GM21825 (cell line): ENCODE measurements at regions not wholly inside any gene's neighbourhood (a gene's known extent, or its start where the extent isn't known, plus 50 kb on each side); places are given as distances from the start of the nearest gene placed in this dataset.

Experiments used
- ATAC-seq: cut with Tn5 transposase; IDR thresholded peaks from one replicate; pipeline ENCODE4 v1.9.1; 2021; ENCODE audit warnings: mild to moderate bottlenecking, moderate library complexity; ENCODE audit not compliant: unreplicated experiment

DNA sequence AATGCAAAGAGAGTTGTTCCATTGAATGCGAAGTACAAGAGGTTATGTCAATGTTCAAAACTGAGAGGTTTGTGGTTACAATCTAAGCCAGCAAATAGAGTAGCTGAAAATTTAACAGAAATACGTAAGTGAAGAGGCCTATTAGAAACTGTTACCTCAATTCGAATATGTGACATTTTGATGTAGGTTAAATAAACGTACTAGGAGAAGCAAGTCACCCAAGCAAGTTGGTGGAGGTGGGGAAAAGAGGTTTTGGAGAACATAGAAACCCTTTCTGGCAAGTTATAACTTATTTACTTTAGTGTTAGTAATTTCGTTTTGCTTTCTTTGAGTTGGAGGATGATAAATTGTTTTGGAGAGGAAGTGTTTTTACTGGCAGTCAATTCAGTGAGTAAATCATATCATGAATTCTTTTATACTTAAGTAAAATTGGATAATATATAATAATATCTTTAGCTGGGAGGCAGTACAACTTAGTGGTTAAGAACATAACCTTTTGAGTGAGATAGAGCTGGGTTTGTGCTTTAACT, 91.2 kb upstream of the NAALADL2 start:
- ATAC-seq = no peak

DNA sequence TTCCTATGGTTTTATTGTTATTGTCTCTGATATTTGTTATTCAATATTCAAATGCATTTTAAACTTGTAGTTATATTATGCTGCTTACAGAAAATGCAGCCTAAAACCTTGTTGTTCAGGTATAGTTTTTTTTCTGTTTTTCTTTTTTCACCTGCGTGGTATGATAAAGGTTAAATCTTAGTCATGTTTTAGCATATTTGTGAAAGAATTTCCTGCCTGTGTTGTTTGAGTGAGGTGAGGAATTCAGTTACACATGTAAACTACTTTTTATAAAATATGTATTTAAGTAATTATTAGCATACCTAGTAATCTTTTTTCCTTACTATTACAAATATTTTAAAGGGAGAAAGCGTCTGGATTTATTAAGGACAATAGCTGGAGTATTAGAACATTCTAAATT, 90.0 kb upstream of the NAALADL2 start:
- ATAC-seq = no peak

DNA sequence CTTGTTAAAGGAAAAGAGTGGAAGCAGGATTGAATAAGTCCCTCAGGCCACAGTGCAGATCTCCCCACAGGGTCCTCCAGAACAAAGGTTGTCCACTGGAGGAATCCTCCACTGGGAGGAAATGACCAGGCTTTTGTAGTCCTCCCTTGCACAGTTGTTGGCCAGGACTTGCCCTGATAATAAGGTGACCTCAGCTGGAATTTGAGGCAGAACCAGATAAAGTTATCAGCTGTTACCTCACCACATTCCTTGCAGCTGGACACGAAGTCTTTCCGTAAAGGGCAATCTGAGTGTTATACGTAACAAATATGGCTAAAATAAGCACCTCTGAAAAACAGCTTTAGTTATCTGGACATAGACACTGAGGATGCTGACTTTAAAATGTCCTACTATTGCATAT, 83.5 kb upstream of the NAALADL2 start:
- no peak for ATAC-seq

DNA sequence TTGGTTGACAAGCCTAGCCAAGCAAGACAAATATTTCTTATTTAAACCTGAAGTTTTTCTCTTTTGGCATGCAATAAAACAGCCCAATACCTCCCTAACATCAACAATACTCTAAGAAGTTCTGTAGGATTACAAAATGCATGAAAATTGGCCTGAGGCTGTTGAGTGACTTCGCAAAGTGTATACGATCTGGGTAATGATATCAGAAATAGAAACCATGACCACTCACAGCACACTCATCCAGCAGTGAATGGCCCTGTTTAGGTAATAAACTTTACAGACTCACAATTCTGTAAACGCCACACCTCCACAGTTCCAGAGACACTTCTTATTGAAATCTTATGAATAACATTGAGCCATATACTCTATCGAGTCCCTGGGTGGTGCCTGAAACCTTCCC, 83.0 kb upstream of the NAALADL2 start:
- ATAC-seq = no peak

DNA sequence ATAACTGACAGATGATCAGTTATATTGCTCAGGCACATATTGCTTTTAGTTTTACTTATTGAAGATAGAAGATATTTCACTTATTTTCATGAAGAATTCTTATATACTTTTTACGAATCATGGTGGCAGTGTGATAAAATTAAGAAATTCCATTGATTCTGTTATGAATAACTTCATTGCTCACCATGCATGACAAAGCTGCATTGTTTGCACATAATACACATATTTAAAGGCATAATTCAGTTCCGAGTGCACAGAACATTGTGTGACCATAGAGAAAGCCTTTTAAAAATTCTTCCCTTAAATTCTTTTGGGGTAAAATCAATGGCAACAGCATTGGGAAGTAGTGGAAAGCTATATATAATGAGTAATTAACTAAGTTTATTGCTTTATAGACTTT, 82.5 kb upstream of the NAALADL2 start:
- ATAC-seq = no peak

DNA sequence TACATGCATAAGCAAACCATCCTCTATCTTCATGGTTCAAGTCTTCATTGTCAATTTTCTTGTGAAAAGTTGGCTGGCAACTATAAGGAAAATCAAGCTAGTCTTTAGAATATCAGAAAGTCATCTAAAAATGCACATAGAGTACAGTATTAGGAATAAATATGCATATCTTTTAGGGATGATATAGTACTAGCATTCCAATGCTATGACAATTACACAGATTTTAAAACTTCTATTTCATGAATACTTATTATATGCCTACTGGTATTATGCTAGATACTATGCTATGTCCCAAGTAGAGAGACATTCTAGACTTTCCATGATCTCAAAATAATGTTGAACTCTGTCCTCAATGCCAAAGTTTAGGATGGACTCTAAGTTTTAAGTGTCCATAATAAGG, 81.3 kb upstream of the NAALADL2 start:
- ATAC-seq = no peak

DNA sequence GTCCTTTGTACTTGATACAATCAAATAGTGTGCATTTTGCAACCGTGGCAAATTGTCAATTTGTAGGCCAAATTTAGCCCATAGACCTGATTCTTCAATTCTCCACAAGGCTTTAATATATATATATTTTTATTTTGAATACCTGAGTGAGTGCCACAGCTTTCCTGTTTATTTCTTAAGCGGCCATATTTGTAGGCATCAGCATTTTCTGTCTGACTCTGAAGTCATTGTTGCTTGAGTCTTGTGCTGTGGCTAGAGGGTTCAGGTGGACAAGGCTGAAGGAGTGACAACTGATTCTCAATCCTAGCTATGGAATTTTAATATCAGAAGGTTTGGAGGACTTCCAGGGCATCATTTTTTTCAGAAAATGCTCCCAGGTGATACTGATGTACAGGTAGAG, 75.6 kb upstream of the NAALADL2 start:
- no peak for ATAC-seq

DNA sequence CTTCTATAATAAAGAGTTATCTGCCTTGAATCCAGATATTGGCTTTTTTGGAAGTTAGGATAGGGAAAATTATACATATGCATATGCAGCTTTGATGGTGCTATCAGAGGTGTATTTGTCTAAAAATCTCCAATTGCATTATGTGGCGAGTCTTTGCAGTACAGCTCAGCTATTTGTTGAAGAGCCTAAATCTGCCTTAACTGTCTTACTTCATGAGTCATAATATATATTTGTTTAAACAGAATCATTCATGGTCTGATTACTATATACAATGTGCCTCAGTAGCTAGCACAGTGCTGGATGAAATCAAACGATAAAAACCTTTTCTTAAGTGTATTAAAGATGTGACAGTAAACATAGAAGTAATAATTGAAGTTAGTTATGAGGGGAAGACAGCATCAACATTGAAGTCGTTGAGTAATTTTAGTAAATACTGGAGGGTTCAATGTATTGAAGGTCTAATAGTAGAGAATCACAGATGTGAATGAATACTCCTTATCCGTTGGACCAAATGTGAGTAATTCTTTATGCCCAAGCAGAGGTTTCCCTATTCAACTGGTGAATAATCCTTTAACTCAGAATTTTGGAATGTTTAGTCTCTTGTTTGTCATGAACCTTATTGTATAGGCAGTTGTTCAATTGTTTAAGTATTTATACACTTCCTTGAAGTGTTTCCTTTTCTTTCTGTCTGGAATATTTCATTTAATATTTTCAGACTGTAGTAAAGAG, 74.8 kb upstream of the NAALADL2 start:
- ATAC-seq = no peak

DNA sequence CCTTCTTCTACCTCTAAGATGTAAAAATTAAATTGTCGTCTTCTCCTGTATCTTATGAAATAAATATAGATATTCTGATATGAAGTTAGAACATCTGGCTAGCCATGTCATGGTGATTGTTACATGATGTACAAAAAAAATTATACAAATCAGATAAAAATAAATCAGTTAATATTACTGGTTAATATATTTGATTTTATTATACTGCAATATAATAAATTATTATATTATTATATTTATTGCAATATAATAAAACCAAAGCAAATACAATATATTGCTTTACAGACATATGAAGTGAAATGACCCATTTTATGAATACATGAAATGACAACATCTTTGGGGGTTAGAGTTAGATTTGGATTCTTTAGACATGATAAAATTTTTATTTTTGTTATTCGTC, 72.3 kb upstream of the NAALADL2 start:
- ATAC-seq = no peak

DNA sequence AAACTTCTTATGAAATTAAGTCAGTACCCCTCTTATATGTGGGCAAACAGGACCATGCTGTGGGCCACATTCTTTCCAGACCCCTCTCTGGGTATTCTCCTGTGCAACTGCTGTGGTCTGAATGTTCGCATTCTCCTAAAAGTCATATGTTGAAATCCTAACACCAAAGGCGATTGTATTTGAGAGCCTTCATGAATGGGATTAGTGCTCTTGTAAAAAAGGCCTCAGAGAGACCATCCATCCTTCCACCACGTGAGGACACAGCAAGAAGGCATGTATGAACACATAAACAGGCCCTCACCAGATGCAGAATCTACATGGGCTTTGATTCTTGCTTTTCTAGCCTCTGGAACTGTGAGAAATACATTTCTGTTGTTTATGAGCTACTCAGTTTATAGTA, 68.0 kb upstream of the NAALADL2 start:
- no peak for ATAC-seq

DNA sequence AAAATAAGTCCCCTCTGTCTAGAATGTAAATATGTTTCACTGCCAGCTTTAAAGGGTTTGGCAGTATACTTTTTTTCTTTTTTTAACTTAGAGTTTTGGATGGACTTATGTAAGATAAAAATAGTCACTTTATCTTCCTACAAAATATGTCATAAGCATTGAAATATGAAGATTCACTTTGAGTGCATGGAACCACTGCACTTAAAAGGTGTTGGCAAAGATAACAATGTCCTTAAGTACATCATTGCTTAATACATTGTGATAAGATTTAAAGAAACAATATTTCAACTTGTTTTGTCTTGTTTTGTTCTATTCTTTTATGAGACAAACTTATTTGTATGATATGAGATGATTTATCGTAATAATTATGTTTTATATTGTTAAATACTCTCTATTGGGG, 66.3 kb upstream of the NAALADL2 start:
- no peak for ATAC-seq
